Lower leg skin (tissue), 3 donors: ENCODE measurements at regions not wholly inside any gene's neighbourhood (a gene's known extent, or its start where the extent isn't known, plus 50 kb on each side); places are given as distances from the start of the nearest gene placed in this dataset.

Experiments used
- POLR2A ChIP-seq, 2 donors: fragments of 450-650 bp; IDR thresholded peaks; one replicate each; pipeline ENCODE4 v1.6.1; 2016 to 2017; ENCODE audit warnings: antibody characterized with exemption in 2 of 2, mild to moderate bottlenecking in 1 of 2, moderate library complexity in 1 of 2
- TF ChIP-seq, protein P1 (sequence below), 3 donors: fragments of 450-650 bp; IDR thresholded peaks; one replicate each; pipeline ENCODE4 v1.5.1; 2016; ENCODE audit warnings: antibody characterized with exemption in 3 of 3, mild to moderate bottlenecking in 3 of 3, moderate library complexity in 2 of 3

DNA sequence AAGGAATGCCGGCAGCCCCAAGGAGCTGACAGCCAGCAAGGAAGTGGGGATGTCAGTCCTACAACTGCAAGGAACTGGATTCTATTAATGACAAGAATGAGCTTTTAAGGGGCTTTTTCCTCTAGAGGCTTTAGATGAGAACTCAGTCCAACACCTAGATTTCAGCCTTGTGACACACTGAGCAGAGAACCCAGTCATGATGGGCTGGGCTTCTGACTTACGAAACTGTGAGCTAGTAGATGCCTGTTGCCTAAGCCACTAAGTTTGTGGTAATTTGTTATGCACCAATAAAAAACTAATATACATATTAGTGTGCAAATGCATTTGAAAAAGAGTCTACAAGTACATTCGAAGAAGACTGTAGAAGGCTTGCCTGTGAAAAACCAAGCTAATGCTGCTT lies 263.3 kb downstream of the SOX4 start:
- TF ChIP-seq, protein P1, sequence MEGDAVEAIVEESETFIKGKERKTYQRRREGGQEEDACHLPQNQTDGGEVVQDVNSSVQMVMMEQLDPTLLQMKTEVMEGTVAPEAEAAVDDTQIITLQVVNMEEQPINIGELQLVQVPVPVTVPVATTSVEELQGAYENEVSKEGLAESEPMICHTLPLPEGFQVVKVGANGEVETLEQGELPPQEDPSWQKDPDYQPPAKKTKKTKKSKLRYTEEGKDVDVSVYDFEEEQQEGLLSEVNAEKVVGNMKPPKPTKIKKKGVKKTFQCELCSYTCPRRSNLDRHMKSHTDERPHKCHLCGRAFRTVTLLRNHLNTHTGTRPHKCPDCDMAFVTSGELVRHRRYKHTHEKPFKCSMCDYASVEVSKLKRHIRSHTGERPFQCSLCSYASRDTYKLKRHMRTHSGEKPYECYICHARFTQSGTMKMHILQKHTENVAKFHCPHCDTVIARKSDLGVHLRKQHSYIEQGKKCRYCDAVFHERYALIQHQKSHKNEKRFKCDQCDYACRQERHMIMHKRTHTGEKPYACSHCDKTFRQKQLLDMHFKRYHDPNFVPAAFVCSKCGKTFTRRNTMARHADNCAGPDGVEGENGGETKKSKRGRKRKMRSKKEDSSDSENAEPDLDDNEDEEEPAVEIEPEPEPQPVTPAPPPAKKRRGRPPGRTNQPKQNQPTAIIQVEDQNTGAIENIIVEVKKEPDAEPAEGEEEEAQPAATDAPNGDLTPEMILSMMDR (IDR thresholded peaks at IDR 0.05) = no peak
- no peak for TF ChIP-seq POLR2A (IDR thresholded peaks at IDR 0.05)
